ENCODE measurements at regions not wholly inside any gene's neighbourhood (a gene's known extent, or its start where the extent isn't known, plus 50 kb on each side); places are given as distances from the start of the nearest gene placed in this dataset.
A peak's percentile ranks its signal among the peaks of the same experiment; 100 is the strongest.
"Not testable (repeated sequence)": the region's sequence is repeated elsewhere in the genome, so short reads cannot be mapped to it uniquely, and the experiment has no call there.

DNA sequence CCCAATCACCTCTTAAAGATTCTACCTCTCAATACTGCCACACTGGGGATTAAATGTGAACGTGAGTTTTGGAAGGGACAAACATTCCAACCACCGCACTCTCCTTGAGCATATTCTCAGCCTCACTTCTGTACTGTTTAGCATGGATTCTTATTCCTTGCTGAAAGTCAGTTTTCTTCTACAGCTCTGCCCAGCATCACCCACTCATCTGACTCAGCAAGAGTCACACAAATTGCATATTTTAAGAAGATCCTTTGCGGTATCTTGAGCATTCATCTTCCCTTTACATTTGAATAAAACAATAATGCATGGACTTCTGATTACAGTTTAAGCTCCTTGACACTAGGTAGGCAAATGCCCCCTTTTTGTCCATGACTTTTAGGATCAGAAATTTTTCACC lies 251.6 kb upstream of the MKLN1 start:
- peak; percentile 42 for DNase-seq (ENCODE audit: low spot score)

DNA sequence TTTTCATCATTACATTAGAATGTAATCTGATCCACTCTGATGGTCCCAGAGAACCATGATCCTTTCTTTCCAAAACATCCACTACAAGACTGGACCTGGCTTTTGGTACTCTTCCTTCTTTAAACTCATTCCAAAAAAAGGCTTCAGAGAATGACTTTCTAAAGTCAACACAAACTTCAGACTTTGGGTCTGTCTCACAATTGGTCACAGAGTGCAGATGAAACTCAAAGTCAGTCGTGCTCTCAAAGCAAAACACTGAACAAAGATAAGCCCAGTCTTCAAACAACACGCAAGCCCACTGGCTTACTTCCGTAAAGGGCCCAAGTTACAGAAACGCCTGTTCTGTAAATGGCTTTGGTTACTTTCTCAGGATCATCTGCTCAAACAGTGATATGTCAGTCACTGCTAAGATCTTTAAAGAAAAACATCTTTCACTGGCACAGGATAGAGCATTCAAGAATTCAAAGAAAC lies 250.9 kb upstream of the MKLN1 start:
- no peak for DNase-seq (ENCODE audit: low spot score)

DNA sequence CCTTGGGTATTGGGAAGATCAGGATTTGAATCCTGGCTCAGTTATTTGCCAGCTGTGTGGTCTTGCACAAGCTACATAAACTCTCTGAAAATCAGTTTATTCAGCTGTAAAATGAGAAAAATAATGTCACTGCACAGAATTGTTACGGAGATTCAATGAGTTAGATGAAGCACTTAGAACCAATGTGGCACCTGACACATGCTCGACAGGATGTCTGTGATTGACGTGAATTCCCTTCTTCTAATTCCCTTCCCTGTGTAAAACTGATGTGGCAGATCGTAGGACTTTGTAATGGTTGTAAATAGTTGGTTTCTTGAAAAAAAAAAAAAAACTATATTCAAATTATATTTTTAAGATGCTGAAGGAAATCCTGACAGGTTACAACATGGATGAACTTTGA lies 249.9 kb upstream of the MKLN1 start:
- DNase-seq (ENCODE audit: low spot score): no peak

DNA sequence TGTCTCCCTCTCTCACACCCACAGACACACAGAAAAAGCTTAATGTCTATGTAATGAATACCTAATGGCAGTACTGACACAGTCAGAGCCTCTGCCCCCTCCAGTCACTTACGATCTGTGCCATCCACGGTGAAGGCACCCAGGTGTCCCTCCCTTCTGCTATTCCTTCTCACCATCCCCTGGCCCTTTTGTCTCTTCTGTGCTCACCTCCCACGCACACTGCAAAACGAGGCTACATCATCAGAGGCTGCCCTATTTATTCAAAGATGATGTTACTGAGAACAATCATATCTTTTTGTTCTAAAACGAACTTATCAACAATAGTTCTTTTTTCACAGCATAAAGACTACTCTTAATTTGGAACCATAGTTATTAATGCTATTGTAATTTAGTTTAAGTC lies 246.9 kb upstream of the MKLN1 start:
- no peak for DNase-seq (ENCODE audit: low spot score)

DNA sequence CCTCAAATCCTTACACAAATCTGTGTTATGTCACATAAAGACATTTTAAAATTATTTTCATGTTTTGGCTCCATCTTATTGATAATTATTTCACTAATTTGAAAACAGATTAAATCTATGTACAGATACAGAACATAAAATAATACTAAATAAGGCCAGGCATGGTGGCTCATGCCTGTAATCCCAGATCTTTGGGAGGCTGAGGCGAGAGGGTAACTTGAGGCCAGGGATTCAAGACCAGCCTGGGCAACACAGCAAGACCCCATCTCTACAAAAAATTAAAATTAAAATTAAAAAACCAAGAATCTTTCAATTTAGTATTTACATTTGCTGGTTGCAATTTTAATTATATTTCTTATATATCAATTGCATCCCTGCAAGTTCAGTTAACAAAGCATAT lies 246.4 kb upstream of the MKLN1 start:
- no peak for DNase-seq (ENCODE audit: low spot score)

DNA sequence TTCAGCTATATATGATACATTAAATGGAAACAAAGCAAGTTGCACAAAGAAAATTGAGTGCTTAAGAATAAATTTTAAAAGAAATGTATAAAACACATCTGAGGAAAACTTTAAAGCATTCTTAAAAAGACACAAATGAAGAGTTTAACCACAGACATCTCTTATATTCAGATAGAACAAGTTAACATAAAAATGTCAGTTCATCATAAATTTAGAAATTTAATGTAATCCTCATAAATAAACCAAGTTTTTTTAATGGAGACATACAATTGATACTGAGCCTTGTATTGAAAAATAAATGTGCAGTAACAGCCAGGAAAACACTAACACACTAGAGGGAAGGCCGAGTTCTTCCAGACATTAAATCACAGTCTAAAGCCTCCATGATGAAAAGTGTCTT lies 243.9 kb upstream of the MKLN1 start:
- no peak for DNase-seq (ENCODE audit: low spot score)

DNA sequence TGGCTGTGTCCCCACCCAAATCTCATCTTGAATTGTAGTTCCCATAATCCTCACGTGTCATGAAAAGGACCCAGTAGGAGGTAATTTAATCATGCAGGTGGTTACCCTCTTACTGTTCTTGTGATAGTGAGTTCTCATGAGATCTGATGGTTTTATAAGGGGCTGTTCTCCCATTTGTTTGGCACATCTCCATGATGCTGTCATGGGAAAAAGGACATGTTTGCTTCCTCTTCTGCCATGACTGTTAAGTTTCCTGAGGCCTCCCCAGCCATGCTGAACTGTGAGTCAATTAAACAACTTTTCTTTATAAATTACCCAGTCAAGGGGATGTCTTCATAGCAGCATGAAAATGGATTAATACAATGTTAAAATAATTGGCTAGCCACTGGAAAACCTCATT lies 243.3 kb upstream of the MKLN1 start:
- DNase-seq (ENCODE audit: low spot score): not testable (repeated sequence)

DNA sequence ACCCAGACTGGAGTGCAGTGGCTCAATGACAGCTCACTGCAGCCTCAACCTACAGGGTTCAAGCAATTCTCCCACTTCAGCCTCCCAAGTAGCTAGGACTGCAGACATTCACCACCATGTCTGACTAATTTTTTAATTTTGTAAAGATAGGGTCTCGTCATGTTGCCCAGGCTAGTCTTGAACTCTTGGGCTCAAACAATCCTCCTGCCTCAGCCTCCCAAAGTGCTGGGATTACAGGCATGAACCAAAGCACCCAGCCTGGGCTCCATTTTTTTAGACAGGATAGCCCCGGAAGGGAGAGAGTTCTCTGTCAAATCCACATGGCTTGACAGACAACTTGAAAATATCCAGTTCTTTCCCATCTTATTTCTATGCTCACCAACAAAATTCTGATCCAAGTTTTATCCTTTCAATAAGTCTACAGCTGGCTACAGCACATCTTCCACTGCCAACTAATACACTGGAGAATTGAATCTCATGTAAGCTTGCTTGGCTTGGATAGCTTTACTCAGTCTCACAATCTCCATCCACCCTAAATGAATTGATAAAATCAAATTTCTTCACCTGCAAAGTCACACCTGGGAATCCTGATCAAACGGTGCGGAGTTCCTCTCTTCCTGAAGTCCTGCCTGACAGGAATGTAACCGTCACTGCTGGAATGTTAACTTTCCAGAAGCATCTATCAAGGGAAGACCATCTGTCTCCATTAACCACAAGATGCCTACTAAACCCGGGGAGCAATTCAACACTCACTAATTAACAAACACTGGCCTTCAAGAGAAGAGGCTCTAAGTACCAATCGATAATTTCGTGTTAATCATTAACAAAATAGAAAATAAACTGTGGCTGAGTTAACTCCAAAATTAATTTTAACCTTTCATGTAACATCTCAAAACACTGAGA lies 239.7 kb upstream of the MKLN1 start:
- peak; percentile 70 for DNase-seq (ENCODE audit: low spot score)

DNA sequence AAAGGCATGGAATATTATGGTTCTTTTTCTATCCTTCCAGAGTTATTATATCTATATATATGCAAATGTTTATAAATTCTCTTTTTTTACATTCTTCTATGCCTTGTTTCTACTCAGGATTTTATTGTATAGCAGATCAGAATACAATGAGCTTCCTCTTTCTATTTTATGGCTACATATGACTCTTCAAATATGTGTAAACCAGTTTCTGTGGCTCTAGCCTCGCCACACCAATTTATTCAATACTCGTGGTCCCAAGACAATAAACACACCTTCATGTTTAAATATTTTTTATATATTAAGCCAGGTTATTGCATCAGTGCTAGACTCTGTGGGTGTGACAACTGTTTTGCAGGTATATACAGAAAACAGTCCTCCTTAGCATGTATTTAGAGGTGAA lies 237.5 kb upstream of the MKLN1 start:
- no peak for DNase-seq (ENCODE audit: low spot score)

DNA sequence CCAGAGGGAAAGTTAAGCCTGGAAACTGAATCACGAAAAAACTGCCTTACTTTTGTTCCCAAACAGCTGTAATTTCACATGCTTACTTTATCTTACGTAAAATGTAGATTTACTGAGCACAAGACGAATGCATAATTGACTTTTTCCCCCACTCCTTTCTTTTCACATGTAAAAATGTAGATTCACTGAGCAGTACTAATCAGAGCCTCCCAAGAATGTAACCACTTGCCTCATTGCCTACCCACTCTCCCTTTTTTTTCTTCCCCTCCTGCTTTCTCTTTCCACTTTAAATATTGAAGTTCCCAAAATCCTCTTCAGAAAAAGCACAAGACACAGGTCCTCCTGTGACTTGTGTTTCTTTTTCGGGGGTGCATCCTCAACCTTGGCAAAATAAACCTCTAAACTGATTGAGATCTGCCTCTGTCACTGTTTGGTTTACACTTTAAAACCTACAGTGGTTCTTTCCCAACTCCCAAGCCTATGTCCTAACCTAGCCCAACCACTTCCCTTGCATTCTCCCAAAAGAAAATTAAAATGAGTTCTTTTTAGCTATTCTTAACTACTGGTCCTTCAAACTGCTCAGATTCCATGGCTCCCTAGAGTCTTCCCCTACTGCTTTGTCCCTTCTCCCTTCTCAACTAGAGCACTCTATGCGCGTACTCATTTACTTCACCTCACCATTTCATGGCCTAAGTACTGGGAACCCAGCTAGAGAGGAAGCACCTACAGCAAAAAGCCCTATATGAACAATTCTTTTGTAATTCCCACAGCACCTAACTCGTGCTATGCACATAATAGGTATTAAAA lies 236.6 kb upstream of the MKLN1 start:
- no peak for DNase-seq (ENCODE audit: low spot score)

DNA sequence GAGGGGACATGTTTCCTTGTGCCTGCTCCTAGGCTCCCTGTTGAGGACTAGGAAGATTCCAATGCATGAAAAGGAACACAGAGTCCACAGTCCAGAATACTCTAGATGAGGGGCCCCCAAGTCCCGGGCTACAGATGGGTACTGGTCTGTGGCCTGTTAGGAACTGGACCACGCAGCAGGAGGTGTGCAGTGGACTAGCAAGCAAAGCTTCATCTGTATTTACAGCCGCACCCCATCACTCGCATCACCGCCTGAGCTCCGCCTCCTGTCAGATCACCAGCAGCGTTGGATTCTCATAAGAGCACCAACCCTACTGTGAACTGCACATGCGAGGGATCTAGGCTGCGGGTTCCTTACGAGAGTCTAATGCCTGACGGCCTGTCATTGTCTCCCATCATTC lies 233.0 kb upstream of the MKLN1 start:
- no peak for DNase-seq (ENCODE audit: low spot score)

DNA sequence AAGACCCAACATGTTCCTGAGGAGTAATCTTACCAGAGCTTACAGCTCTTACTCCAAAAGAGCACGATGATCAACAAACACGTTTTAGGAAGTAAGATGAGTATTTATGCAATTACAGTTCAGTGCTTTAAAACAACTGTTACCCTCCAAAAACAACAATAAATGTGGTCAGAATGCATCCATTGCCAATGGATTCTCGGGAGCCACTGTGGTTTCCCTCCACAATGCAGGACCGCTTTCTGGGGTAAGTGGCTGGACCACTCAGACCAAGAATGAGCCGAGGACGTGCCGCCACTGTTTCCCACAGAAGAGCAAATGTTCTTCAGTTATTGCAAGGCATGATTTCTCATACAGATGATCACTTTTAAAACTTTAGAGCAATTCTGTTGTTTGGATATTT lies 232.3 kb upstream of the MKLN1 start:
- no peak for DNase-seq (ENCODE audit: low spot score)

DNA sequence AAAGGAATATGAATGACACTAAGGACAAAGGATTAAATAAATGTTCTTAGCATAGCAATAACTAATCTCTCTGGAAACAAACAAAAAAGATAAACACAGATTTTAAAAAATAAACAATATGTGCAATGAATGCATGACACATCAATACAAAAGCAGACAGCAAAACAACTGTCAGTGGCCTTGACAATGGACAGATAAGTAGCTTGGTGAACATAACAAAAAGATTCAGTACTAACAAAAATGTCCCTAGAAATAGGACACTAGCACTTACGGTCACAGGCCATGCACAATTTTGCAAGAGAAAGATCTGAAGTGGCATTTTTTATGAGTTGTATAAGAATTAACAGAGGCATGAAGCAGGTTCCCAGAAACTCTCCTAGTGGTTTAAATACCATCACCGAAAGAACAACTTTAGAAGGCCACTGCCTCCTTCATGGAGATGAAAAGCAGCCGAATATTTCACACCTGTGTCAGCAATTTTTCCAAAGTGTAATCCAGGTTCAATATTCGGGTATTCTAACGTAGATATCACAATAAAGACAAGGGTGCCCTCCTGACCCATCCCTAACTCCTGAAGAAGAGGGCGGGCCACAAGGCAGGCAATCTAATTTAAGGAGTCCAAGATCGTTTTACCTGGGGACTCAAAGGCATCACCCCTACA lies 231.3 kb upstream of the MKLN1 start:
- no peak for DNase-seq (ENCODE audit: low spot score)

DNA sequence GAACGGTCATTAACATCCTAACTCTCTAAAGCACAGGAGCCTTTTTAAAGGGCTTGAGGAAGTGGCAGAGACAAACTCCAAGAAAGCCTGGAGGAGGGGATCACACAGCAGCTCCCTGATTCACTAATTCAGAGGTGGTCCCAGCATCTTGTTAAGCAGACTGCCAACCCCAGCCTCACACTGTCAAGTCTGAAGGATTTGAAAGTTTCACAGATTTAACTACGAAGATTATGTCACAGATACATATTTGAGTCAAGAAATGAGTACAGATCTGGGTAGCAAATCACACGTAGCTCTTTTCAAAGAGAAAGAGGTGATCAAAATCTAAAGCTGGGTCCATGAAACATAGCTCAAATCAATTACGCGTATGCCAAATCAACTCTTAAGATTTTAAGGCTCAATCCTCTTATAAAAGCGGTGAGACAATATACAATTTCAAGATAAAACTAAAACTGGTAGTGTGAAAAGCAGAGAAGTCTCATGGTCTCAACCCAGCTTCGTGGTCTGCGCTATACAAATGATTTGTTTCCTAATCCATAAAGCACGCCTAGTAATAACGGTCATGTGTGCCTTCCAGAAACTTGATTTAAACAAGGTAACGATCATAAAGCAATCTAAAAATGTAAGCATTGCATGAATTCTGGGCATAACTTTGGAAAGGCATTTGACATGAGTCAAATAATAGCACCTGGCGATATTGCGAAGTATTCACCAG lies 229.9 kb upstream of the MKLN1 start:
- no peak for DNase-seq (ENCODE audit: low spot score)

DNA sequence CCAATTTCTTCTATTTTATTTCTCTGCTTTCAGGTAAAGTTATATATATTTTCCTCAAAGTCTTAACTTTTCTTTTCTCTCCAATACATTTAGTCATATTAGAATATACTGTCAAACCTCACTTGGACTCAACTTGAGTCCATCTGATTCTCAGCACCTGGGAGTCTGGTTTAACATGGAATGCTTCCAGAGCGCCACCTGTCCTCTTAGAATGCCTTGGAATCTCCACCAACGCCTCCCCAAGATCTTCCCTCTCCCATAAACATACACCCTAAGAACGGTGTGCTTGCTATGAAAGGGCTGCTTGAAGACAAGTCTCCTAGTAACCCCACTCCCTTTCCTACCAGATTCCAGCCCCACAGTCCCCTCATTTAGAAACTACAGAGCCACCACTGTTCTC lies 229.1 kb upstream of the MKLN1 start:
- no peak for DNase-seq (ENCODE audit: low spot score)

DNA sequence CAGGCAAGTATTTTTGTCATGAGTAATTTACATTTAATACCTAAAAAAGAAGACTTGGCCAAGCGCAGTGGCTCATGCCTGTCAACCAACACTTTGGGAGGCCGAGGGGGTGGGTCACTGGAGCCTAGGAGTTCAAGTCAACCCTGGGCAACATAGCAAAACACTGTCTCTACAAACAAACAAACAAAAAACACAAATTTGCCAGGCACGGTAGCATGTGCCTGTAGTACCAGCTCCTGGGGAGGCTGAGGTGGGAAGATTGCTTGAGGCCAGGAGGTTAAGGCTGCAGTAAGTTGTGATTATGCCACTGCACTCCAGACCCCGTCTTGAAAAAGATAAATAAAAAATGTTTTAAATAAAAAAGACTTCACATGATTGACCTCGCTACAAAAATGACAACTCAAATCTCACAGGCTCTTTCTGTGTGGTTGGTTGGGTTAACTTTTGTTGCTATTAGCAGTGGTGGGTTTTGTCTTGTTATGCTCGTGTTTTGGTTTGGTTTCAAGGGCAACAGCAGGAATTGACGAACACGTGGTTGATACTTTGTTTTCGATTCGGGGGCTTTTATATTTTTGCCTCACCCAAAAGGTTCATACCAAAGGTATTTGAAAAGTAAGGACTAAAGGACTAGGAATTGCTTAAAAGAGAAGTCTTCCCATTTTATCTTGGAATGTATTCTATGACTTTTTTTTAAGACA lies 227.2 kb upstream of the MKLN1 start:
- DNase-seq (ENCODE audit: low spot score): no peak

DNA sequence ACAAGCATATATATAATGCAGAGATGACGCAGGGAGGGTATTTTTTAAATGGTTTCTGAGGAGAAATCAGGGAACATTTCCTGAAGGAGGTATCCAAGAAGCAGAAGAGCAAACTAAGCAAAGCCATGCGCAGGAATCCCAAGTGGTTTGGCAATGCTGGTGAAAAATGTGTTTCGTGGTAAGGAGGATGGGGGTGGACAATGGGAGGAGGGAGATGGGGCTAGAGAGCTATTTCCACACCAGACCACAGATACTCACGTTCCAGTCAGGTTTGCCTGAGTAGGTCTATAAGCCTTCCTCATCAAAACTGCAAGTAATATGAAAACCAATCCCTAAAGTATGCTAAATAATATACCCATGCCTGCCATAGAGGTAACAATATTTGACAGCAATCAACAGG lies 223.7 kb upstream of the MKLN1 start:
- DNase-seq (ENCODE audit: low spot score): peak; percentile 57

DNA sequence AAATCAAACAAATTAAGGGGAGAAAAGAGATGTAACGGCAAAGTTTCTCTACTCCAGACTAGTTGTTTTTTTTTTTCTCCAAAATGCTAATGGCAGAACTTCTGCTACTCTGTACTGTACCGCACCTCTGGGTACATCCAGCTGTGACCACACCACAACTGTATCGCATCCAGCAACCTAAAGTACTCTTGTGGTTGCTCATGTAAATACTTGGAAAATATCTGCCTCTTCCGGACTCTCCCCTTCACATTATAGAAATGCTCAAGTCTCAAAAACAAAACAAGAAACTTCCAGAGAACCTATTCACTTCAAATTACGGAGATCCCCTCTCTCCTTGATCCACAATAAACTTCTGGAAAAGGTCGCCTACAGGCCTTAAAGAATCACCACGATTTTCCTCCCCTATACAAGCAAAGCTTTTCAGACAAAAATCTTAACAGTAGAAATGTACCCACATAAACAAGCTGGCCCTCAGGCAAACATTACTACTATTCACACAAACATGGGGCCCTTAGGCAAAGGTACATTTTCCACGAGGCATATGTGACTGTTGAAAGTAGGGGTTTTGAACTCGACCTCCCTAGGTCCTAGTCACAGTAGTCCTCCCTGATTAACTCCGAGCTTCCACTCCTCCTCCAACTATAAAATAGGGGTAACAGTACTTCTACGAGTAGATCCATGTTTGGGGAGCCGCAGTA lies 222.9 kb upstream of the MKLN1 start:
- DNase-seq (ENCODE audit: low spot score): no peak

DNA sequence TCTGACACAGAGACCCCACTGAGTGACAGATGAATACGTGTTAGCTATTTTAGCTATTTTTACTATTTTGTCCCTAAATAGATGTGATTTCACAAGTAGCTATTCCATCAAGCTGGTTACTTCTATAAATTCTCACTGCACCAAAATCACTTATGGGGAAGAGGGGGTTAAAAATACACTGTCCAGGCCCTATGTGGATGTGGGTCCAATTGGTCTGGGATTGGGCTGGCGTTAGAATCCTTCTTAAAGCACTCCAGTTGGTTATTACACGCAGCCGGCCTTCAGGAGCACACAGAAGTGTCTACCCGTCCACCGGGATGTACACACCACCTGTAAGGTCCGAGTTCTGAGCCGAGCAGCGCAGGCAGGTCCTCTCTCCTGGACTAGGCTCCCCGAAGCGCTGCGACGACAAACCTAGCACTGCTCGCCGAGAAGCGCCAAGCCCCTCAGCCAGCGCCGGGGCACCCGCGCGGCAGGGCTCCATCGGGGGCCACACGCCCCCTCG lies 222.3 kb upstream of the MKLN1 start:
- DNase-seq (ENCODE audit: low spot score): peak; percentile 31

Data from kidney tubule cell (primary cell).